ENCODE measurements at regions not wholly inside any gene's neighbourhood (a gene's known extent, or its start where the extent isn't known, plus 50 kb on each side); places are given as distances from the start of the nearest gene placed in this dataset.

GRCh38 chr18:51907687-51908597, 432.1 kb upstream of the DCC start:
- Histone ChIP-seq H3K4me1 (ENCODE audit: control insufficient read depth in 2 of 2, insufficient read depth in 1 of 2, low read depth in 1 of 2, low read length in 2 of 2) (no peaks in the 10 kb centered on the region), H3K23ac (ENCODE audit: low read depth, low read length, poor library complexity) (no peak overlapping the region), H3K79me1 (ENCODE audit: low read depth, low read length) (no peaks in the 10 kb centered on the region), H4K91ac (ENCODE audit: low read depth, low read length, poor library complexity) (no peak overlapping the region), H2BK15ac (ENCODE audit: low read length) (no peak overlapping the region), H3K9me3 (replicated peaks in 1 of 2; ENCODE audit: control insufficient read depth in 2 of 2, insufficient read depth in 1 of 2, low read depth in 1 of 2, low read length in 2 of 2) (no peaks in the 10 kb centered on the region), H3K4ac (ENCODE audit: low read length) (no peak overlapping the region), H3K9ac (ENCODE audit: low read depth, low read length, poor library complexity) (no peak overlapping the region), H2BK5ac (ENCODE audit: low read length) (no peak overlapping the region), H3K4me2 (ENCODE audit: insufficient read depth, low read length, poor library complexity, severe bottlenecking) (no peak overlapping the region), H3K36me3 (replicated peaks in 1 of 2; ENCODE audit: control insufficient read depth in 2 of 2, insufficient read depth in 2 of 2, low read length in 2 of 2) (no peaks in the 10 kb centered on the region), H3K18ac (ENCODE audit: low read length) (no peak overlapping the region), H3K14ac (ENCODE audit: low read length) (no peak overlapping the region), H4K8ac (ENCODE audit: low read depth, low read length) (no peak overlapping the region), H3K4me3 (ENCODE audit: low read length in 2 of 2) (no peak overlapping the region), H2BK120ac (ENCODE audit: low read depth, low read length) (no peak overlapping the region), H2BK12ac (ENCODE audit: low read length) (no peak overlapping the region), H3K27ac (replicated peaks; ENCODE audit: low read length) (no peak overlapping the region), H2AFZ (ENCODE audit: low read length) (no peak overlapping the region), H2AK5ac (ENCODE audit: low read depth, low read length) (no peak overlapping the region), H3K27me3 (ENCODE audit: control insufficient read depth in 3 of 3, insufficient read depth in 3 of 3, low read depth in 1 of 3, low read length in 3 of 3) (no peaks in the 10 kb centered on the region)
- no CpG with 5 or more reads among the region's 7 CpGs for WGBS, 2 donors (ENCODE audit: extremely low coverage in 2 of 2, insufficient read length in 2 of 2, insufficient replicate concordance in 1 of 2)
- DNase-seq (ENCODE audit: low spot score), result no peak

- Histone ChIP-seq H3K4me3 (ENCODE audit: low read length in 2 of 2) (no peak overlapping the region), H2AK5ac (ENCODE audit: low read depth, low read length) (no peak overlapping the region), H3K9ac (ENCODE audit: low read depth, low read length, poor library complexity) (no peak overlapping the region), H3K4me2 (ENCODE audit: insufficient read depth, low read length, poor library complexity, severe bottlenecking) (no peak overlapping the region), H2AFZ (ENCODE audit: low read length) (no peak overlapping the region), H3K79me1 (ENCODE audit: low read depth, low read length) (no peaks in the 10 kb centered on the region), H2BK5ac (ENCODE audit: low read length) (no peak overlapping the region), H3K23ac (ENCODE audit: low read depth, low read length, poor library complexity) (no peak overlapping the region), H3K4ac (ENCODE audit: low read length) (no peak overlapping the region), H3K36me3 (replicated peaks in 1 of 2; ENCODE audit: control insufficient read depth in 2 of 2, insufficient read depth in 2 of 2, low read length in 2 of 2) (no peaks in the 10 kb centered on the region), H2BK12ac (ENCODE audit: low read length) (no peak overlapping the region), H3K27me3 (ENCODE audit: control insufficient read depth in 3 of 3, insufficient read depth in 3 of 3, low read depth in 1 of 3, low read length in 3 of 3) (no peaks in the 10 kb centered on the region), H3K18ac (ENCODE audit: low read length) (no peak overlapping the region), H2BK120ac (ENCODE audit: low read depth, low read length) (no peak overlapping the region), H4K8ac (ENCODE audit: low read depth, low read length) (no peak overlapping the region), H3K4me1 (ENCODE audit: control insufficient read depth in 2 of 2, insufficient read depth in 1 of 2, low read depth in 1 of 2, low read length in 2 of 2) (no peaks in the 10 kb centered on the region), H3K9me3 (replicated peaks in 1 of 2; ENCODE audit: control insufficient read depth in 2 of 2, insufficient read depth in 1 of 2, low read depth in 1 of 2, low read length in 2 of 2) (no peaks in the 10 kb centered on the region), H3K27ac (replicated peaks; ENCODE audit: low read length) (no peak overlapping the region), H2BK15ac (ENCODE audit: low read length) (no peak overlapping the region), H3K14ac (ENCODE audit: low read length) (no peak overlapping the region), H4K91ac (ENCODE audit: low read depth, low read length, poor library complexity) (no peak overlapping the region)
- DNase-seq (ENCODE audit: low spot score), result no peak
These were observed 431.4 kb upstream of the DCC start for GRCh38 chr18:51908598-51908944.

- DNase-seq (ENCODE audit: low spot score), result no peak
- H2BK15ac ChIP-seq (ENCODE audit: low read length), result no peak overlapping the region
- no peaks in the 10 kb centered on the region for H3K79me1 ChIP-seq (ENCODE audit: low read depth, low read length)
- no peaks in the 10 kb centered on the region for H3K27me3 ChIP-seq (ENCODE audit: control insufficient read depth in 3 of 3, insufficient read depth in 3 of 3, low read depth in 1 of 3, low read length in 3 of 3)
- no peak overlapping the region for H3K27ac ChIP-seq (replicated peaks; ENCODE audit: low read length)
- no peak overlapping the region for H2BK12ac ChIP-seq (ENCODE audit: low read length)
- H2BK5ac ChIP-seq (ENCODE audit: low read length), result no peak overlapping the region
- no peak overlapping the region for H2BK120ac ChIP-seq (ENCODE audit: low read depth, low read length)
- H3K9ac ChIP-seq (ENCODE audit: low read depth, low read length, poor library complexity), result no peak overlapping the region
- peaks cover 0 to 2% of the 10 kb centered on the region in 2 donors for H3K4me1 ChIP-seq (ENCODE audit: control insufficient read depth in 2 of 2, insufficient read depth in 1 of 2, low read depth in 1 of 2, low read length in 2 of 2)
- no peak overlapping the region for H2AK5ac ChIP-seq (ENCODE audit: low read depth, low read length)
- no peaks in the 10 kb centered on the region for H3K9me3 ChIP-seq (replicated peaks in 1 of 2; ENCODE audit: control insufficient read depth in 2 of 2, insufficient read depth in 1 of 2, low read depth in 1 of 2, low read length in 2 of 2)
- no peak overlapping the region for H3K14ac ChIP-seq (ENCODE audit: low read length)
- H3K4me3 ChIP-seq (ENCODE audit: low read length in 2 of 2), result no peak overlapping the region
- no peak overlapping the region for H4K8ac ChIP-seq (ENCODE audit: low read depth, low read length)
- H3K4me2 ChIP-seq (ENCODE audit: insufficient read depth, low read length, poor library complexity, severe bottlenecking), result no peak overlapping the region
- no peak overlapping the region for H4K91ac ChIP-seq (ENCODE audit: low read depth, low read length, poor library complexity)
- no CpG with 5 or more reads among the region's 3 CpGs for WGBS, 2 donors (ENCODE audit: extremely low coverage in 2 of 2, insufficient read length in 2 of 2, insufficient replicate concordance in 1 of 2)
- H2AFZ ChIP-seq (ENCODE audit: low read length), result no peak overlapping the region
- no peak overlapping the region for H3K4ac ChIP-seq (ENCODE audit: low read length)
- no peak overlapping the region for H3K23ac ChIP-seq (ENCODE audit: low read depth, low read length, poor library complexity)
- H3K18ac ChIP-seq (ENCODE audit: low read length), result no peak overlapping the region
- no peaks in the 10 kb centered on the region for H3K36me3 ChIP-seq (replicated peaks in 1 of 2; ENCODE audit: control insufficient read depth in 2 of 2, insufficient read depth in 2 of 2, low read length in 2 of 2)
These were observed 428.4 kb upstream of the DCC start for GRCh38 chr18:51911584-51911983.

- no peak overlapping the region for H3K9ac ChIP-seq (ENCODE audit: low read depth, low read length, poor library complexity)
- no peaks in the 10 kb centered on the region for H3K9me3 ChIP-seq (replicated peaks in 1 of 2; ENCODE audit: control insufficient read depth in 2 of 2, insufficient read depth in 1 of 2, low read depth in 1 of 2, low read length in 2 of 2)
- H3K14ac ChIP-seq (ENCODE audit: low read length), result no peak overlapping the region
- no peak overlapping the region for H3K27ac ChIP-seq (replicated peaks; ENCODE audit: low read length)
- H2AFZ ChIP-seq (ENCODE audit: low read length), result no peak overlapping the region
- no peak overlapping the region for H2BK5ac ChIP-seq (ENCODE audit: low read length)
- no peak overlapping the region for H4K8ac ChIP-seq (ENCODE audit: low read depth, low read length)
- no peak overlapping the region for H3K18ac ChIP-seq (ENCODE audit: low read length)
- H2AK5ac ChIP-seq (ENCODE audit: low read depth, low read length), result no peak overlapping the region
- H3K4ac ChIP-seq (ENCODE audit: low read length), result no peak overlapping the region
- peaks cover 0 to 2% of the 10 kb centered on the region in 2 donors for H3K4me1 ChIP-seq (ENCODE audit: control insufficient read depth in 2 of 2, insufficient read depth in 1 of 2, low read depth in 1 of 2, low read length in 2 of 2)
- H2BK15ac ChIP-seq (ENCODE audit: low read length), result no peak overlapping the region
- no peak overlapping the region for H4K91ac ChIP-seq (ENCODE audit: low read depth, low read length, poor library complexity)
- no peaks in the 10 kb centered on the region for H3K79me1 ChIP-seq (ENCODE audit: low read depth, low read length)
- no peak overlapping the region for H3K4me3 ChIP-seq (ENCODE audit: low read length in 2 of 2)
- H3K23ac ChIP-seq (ENCODE audit: low read depth, low read length, poor library complexity), result no peak overlapping the region
- H3K27me3 ChIP-seq (ENCODE audit: control insufficient read depth in 3 of 3, insufficient read depth in 3 of 3, low read depth in 1 of 3, low read length in 3 of 3), result no peaks in the 10 kb centered on the region
- H2BK120ac ChIP-seq (ENCODE audit: low read depth, low read length), result no peak overlapping the region
- H3K4me2 ChIP-seq (ENCODE audit: insufficient read depth, low read length, poor library complexity, severe bottlenecking), result no peak overlapping the region
- no peak overlapping the region for H2BK12ac ChIP-seq (ENCODE audit: low read length)
- no peak for DNase-seq (ENCODE audit: low spot score)
- H3K36me3 ChIP-seq (replicated peaks in 1 of 2; ENCODE audit: control insufficient read depth in 2 of 2, insufficient read depth in 2 of 2, low read length in 2 of 2), result no peaks in the 10 kb centered on the region
These were observed 427.6 kb upstream of the DCC start for GRCh38 chr18:51912381-51912780.
